HG02588 (cell line): ENCODE measurements at regions not wholly inside any gene's neighbourhood (a gene's known extent, or its start where the extent isn't known, plus 50 kb on each side); places are given as distances from the start of the nearest gene placed in this dataset.

Source experiments
- ATAC-seq: cut with Tn5 transposase; IDR thresholded peaks from one replicate; pipeline ENCODE4 v1.9.1; 2021; ENCODE audit warnings: mild to moderate bottlenecking, moderate library complexity; ENCODE audit not compliant: unreplicated experiment

- peak; percentile 74 for ATAC-seq
Observed at GRCh38 chr5:117999939-118000549, 988.3 kb downstream of the DTWD2 start.

- no peak for ATAC-seq
Observed at GRCh38 chr5:117982691-117983090, 1005.7 kb downstream of the DTWD2 start.

- ATAC-seq: no peak
Observed at GRCh38 chr5:117973785-117974184, 1014.6 kb downstream of the DTWD2 start.

GRCh38 chr5:117955831-117956230 lies 1032.5 kb downstream of the DTWD2 start:
- no peak for ATAC-seq

GRCh38 chr5:117954331-117954730 lies 1034.0 kb downstream of the DTWD2 start:
- ATAC-seq: no peak

GRCh38 chr5:117953272-117953671 lies 1035.1 kb downstream of the DTWD2 start:
- ATAC-seq: no peak

GRCh38 chr5:117947836-117948235 lies 1040.5 kb downstream of the DTWD2 start:
- ATAC-seq: no peak

- no peak for ATAC-seq
Observed at GRCh38 chr5:117947121-117947520, 1041.2 kb downstream of the DTWD2 start.

GRCh38 chr5:117945258-117945657 lies 1043.1 kb downstream of the DTWD2 start:
- ATAC-seq: no peak

GRCh38 chr5:117943541-117943940 lies 1044.8 kb downstream of the DTWD2 start:
- no peak for ATAC-seq

- ATAC-seq: no peak
Observed at GRCh38 chr5:117942861-117943519, 1045.4 kb downstream of the DTWD2 start.

GRCh38 chr5:117893211-117893610 lies 1095.1 kb downstream of the DTWD2 start:
- no peak for ATAC-seq

- no peak for ATAC-seq
Observed at GRCh38 chr5:117892360-117892759, 1096.0 kb downstream of the DTWD2 start.

- ATAC-seq: no peak
Observed at GRCh38 chr5:117889596-117889995, 1098.8 kb downstream of the DTWD2 start.

- ATAC-seq: peak; percentile 84
Observed at GRCh38 chr5:117888688-117889087, 1099.7 kb downstream of the DTWD2 start.

- no peak for ATAC-seq
Observed at GRCh38 chr5:117881426-117882230, 1106.7 kb downstream of the DTWD2 start.

- ATAC-seq: no peak
Observed at GRCh38 chr5:117880932-117881331, 1107.4 kb downstream of the DTWD2 start.

GRCh38 chr5:117877731-117878130 lies 1110.6 kb downstream of the DTWD2 start:
- ATAC-seq: no peak

GRCh38 chr5:117872798-117873368 lies 1115.5 kb downstream of the DTWD2 start:
- no peak for ATAC-seq

GRCh38 chr5:117869596-117869995 lies 1118.8 kb downstream of the DTWD2 start:
- no peak for ATAC-seq

GRCh38 chr5:117863586-117864296 lies 1124.6 kb downstream of the DTWD2 start:
- ATAC-seq: no peak
